Gastroesophageal sphincter (tissue), 3 donors: ENCODE measurements at regions not wholly inside any gene's neighbourhood (a gene's known extent, or its start where the extent isn't known, plus 50 kb on each side); places are given as distances from the start of the nearest gene placed in this dataset.

Experiments
- POLR2A ChIP-seq, 2 donors: fragments of 450-650 bp; IDR thresholded peaks; one replicate each; pipeline ENCODE4 v1.6.1; 2017; ENCODE audit warnings: antibody characterized with exemption in 2 of 2, mild to moderate bottlenecking in 2 of 2, moderate library complexity in 1 of 2
- TF ChIP-seq, protein P1 (sequence below), 4 experiments: fragments of 200-600 bp in 2 of 4; fragments of 450-650 bp in 2 of 4; sonication (generic) in 1 of 4; IDR thresholded peaks; one replicate each; pipeline ENCODE4 v1.5.1; 2017 to 2019; ENCODE audit warnings: antibody characterized with exemption in 4 of 4, mild to moderate bottlenecking in 2 of 4, moderate library complexity in 2 of 4

DNA sequence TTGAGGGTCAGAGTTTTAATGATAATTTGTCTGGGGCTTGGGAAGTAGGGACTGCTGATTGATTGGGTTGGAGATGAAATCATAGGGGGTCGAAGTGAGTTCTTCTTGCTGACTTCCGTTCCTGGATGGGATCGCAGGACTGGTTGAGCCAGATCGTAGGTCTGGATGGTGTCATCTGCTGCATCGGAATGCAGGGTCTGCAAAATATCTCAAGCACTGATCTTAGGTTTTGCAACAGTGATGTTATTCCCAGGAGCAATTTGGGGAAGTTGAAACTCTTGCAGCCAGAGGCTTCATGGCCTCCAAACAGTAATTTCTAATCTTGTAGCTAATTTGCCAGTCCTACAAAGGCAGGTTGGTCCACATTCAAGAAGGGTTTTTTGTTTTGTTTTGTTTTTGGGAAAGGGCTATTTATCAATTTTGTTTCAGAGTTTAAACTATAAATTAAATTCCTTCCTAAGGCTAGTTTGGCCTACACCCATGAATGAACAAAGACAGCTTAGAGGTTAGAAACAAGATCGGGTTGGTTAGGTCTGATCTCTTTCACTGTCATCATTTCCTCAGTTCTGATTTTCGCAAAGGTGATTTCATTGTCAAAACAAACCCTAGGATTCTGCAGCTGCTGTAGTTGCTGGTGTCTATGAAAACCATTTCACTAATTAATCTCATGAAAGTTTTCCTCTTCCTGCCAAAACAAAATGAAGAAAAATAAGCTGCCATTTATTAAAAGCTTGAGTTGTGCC is 388.0 kb downstream of the TMEM232 start:
- no peak for TF ChIP-seq POLR2A (IDR thresholded peaks at IDR 0.05)
- TF ChIP-seq, protein P1, sequence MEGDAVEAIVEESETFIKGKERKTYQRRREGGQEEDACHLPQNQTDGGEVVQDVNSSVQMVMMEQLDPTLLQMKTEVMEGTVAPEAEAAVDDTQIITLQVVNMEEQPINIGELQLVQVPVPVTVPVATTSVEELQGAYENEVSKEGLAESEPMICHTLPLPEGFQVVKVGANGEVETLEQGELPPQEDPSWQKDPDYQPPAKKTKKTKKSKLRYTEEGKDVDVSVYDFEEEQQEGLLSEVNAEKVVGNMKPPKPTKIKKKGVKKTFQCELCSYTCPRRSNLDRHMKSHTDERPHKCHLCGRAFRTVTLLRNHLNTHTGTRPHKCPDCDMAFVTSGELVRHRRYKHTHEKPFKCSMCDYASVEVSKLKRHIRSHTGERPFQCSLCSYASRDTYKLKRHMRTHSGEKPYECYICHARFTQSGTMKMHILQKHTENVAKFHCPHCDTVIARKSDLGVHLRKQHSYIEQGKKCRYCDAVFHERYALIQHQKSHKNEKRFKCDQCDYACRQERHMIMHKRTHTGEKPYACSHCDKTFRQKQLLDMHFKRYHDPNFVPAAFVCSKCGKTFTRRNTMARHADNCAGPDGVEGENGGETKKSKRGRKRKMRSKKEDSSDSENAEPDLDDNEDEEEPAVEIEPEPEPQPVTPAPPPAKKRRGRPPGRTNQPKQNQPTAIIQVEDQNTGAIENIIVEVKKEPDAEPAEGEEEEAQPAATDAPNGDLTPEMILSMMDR (IDR thresholded peaks at IDR 0.05): no peak
